ENCODE measurements at regions not wholly inside any gene's neighbourhood (a gene's known extent, or its start where the extent isn't known, plus 50 kb on each side); places are given as distances from the start of the nearest gene placed in this dataset.
"Not testable (repeated sequence)": the region's sequence is repeated elsewhere in the genome, so short reads cannot be mapped to it uniquely, and the experiment has no call there.

DNA sequence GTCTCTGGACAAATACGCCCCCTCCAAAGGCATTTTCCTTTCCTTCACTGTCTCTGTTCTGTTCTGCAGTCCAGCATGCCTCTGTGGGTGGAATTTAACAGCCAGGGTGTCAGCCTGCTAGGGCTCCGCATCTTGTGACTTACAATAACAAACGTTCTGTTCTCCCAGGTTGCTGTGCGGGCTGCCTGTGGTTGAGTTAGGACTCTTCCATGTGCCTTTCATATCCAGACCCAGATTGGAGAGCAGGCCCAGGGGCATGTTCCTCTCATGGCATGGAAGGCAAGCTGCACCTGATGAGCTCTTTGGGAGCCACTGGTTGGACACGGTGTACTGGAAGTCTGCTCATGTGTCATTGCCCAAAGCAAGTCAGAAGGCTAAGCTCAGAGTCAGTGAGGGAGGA, 742.8 kb upstream of the TPTE start:
- TF ChIP-seq, protein P1, sequence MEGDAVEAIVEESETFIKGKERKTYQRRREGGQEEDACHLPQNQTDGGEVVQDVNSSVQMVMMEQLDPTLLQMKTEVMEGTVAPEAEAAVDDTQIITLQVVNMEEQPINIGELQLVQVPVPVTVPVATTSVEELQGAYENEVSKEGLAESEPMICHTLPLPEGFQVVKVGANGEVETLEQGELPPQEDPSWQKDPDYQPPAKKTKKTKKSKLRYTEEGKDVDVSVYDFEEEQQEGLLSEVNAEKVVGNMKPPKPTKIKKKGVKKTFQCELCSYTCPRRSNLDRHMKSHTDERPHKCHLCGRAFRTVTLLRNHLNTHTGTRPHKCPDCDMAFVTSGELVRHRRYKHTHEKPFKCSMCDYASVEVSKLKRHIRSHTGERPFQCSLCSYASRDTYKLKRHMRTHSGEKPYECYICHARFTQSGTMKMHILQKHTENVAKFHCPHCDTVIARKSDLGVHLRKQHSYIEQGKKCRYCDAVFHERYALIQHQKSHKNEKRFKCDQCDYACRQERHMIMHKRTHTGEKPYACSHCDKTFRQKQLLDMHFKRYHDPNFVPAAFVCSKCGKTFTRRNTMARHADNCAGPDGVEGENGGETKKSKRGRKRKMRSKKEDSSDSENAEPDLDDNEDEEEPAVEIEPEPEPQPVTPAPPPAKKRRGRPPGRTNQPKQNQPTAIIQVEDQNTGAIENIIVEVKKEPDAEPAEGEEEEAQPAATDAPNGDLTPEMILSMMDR (IDR thresholded peaks at IDR 0.05; ENCODE audit: insufficient read depth, low read length, poor library complexity, severe bottlenecking) = not testable (repeated sequence)
- not testable (repeated sequence) for TF ChIP-seq EZH2phosphoT487 (conservative IDR thresholded peaks at IDR 0.05; ENCODE audit: low read length)
